ENCODE measurements at regions not wholly inside any gene's neighbourhood (a gene's known extent, or its start where the extent isn't known, plus 50 kb on each side); places are given as distances from the start of the nearest gene placed in this dataset.

DNA sequence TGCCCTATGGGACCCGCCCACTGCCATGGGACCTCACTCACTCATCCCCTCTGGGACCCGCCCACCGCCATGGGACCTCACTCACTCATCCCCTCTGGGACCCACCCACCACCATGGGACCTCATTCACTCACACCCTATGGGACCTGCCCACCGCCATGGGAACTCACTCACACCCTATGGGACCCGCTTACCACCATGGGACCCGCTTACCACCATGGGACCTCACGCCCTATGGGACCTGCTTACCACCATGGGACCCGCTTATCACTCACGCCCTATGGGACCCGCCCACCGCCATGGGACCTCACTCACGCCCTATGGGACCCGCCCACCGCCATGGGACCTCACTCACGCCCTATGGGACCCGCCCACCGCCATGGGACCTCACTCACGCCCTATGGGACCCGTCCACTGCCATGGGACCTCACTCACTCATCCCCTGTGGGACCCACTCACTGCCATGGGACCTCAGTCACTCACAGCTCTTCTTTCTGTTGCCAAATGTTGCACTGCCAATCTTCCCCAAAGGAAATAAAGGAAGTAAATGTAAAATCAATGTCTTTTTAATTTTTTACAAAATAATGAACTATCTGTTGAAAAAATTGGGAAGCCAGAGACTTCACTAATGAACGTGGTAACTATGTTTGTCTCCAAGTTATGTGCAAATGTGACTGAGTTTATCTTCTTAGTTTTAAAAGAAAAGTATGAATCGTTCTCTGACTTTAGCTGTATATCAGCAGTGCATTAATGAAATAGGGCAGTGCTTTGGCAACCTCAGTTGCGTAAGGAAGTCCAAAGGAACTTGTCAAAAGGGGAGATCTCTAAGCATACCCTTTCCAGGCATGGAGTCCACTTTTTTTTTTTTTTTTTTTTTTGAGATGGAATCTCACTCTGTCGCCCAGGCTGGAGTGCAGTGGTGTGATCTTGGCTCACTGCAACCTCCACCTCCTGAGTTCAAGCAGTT lies 101.5 kb upstream of the MGAT5 start:
- ATAC-seq (ENCODE audit: low read depth) (peak; percentile 28), DNase-seq (peak; percentile 25)
- Histone ChIP-seq H3K9ac (ENCODE audit: low read length) (no peak overlapping the region), H3K4me3 (ENCODE audit: control extremely low read depth in 1 of 5, extremely low read depth in 1 of 5, insufficient read depth in 1 of 5, low read depth in 2 of 5, low read length in 4 of 5) (no peak overlapping the region), H3K36me3 (replicated peaks in 1 of 2; ENCODE audit: control extremely low read depth in 1 of 2, control insufficient read depth in 1 of 2, extremely low read depth in 1 of 2, insufficient read depth in 2 of 2, low read length in 1 of 2) (peaks cover 0 to 22% of the 10 kb centered on the region in 2 experiments), H3K27me3 (replicated peaks in 1 of 4; ENCODE audit: control extremely low read depth in 1 of 4, control insufficient read depth in 3 of 4, insufficient read depth in 4 of 4, low read length in 3 of 4) (no peaks in the 10 kb centered on the region), H3K4me2 (replicated peaks; ENCODE audit: low read depth, low read length, poor library complexity, severe bottlenecking) (no peak overlapping the region), H4K20me1 (ENCODE audit: control insufficient read depth, insufficient read depth, low read length, poor library complexity, severe bottlenecking) (peaks cover 62% of the 10 kb centered on the region), H3K79me2 (ENCODE audit: control insufficient read depth, insufficient read depth, low read length) (peaks cover 98% of the 10 kb centered on the region), H3K4me1 (ENCODE audit: control insufficient read depth in 2 of 2, insufficient read depth in 2 of 2, low read length in 2 of 2) (peaks cover 51 to 52% of the 10 kb centered on the region in 2 donors), H3K9me3 (ENCODE audit: control extremely low read depth in 1 of 3, control insufficient read depth in 2 of 3, insufficient read depth in 1 of 3, low read length in 2 of 3) (peaks cover 0 to 16% (median 0%) of the 10 kb centered on the region in 3 donors), H2AFZ (ENCODE audit: insufficient read depth, low read depth, low read length, poor library complexity, severe bottlenecking) (no peak overlapping the region), H3K27ac (ENCODE audit: low read length in 2 of 2) (peak overlapping the region in 1 of 2 donors; percentile 84)
- no peak overlapping the region for H3K4me3 Mint-ChIP-seq
- peaks cover 84% of the 10 kb centered on the region for H3K4me1 Mint-ChIP-seq
- H3K27me3 Mint-ChIP-seq, result no peaks in the 10 kb centered on the region
- WGBS (ENCODE audit: insufficient coverage), result 90% methylated on average over 20 of the region's 23 CpGs
- no peaks in the 10 kb centered on the region for H3K9me3 Mint-ChIP-seq (ENCODE audit: insufficient read depth)
- TF ChIP-seq EZH2 (IDR thresholded peaks at IDR 0.05; ENCODE audit: borderline replicate concordance, insufficient read depth, low read depth, low read length, poor library complexity, severe bottlenecking), result no peak
- TF ChIP-seq, protein P1, sequence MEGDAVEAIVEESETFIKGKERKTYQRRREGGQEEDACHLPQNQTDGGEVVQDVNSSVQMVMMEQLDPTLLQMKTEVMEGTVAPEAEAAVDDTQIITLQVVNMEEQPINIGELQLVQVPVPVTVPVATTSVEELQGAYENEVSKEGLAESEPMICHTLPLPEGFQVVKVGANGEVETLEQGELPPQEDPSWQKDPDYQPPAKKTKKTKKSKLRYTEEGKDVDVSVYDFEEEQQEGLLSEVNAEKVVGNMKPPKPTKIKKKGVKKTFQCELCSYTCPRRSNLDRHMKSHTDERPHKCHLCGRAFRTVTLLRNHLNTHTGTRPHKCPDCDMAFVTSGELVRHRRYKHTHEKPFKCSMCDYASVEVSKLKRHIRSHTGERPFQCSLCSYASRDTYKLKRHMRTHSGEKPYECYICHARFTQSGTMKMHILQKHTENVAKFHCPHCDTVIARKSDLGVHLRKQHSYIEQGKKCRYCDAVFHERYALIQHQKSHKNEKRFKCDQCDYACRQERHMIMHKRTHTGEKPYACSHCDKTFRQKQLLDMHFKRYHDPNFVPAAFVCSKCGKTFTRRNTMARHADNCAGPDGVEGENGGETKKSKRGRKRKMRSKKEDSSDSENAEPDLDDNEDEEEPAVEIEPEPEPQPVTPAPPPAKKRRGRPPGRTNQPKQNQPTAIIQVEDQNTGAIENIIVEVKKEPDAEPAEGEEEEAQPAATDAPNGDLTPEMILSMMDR (IDR thresholded peaks at IDR 0.05), result no peak
- ChIA-PET POLR2A (interaction anchor here (0.7 kb wide), 2 partner anchors 123 to 141 kb away, joined by 3 to 4 read pairs; no protein-coding TSS in a partner anchor), CTCF (interaction anchor here (1.0 kb wide), 1 partner anchor 261 kb away, joined by 4 read pairs; no protein-coding TSS in a partner anchor)
- intact Hi-C loops (cut with micrococcal nuclease), result loop anchor here (5.0 kb wide), 1 partner anchor 45 kb away; no protein-coding TSS in a partner anchor
- peak overlapping the region; percentile 83 for H3K27ac Mint-ChIP-seq
